ENCODE measurements at regions not wholly inside any gene's neighbourhood (a gene's known extent, or its start where the extent isn't known, plus 50 kb on each side); places are given as distances from the start of the nearest gene placed in this dataset.

- no peaks in the 10 kb centered on the region for H3K4me1 ChIP-seq
- ChIA-PET CTCF (interaction anchor here (0.8 to 0.9 kb wide), 2 partner anchors 9 to 13 kb away, joined by 3 to 4 read pairs; no protein-coding TSS in a partner anchor), POLR2A (no interaction called here)
- no peak for TF ChIP-seq RCOR1 (IDR thresholded peaks at IDR 0.05; ENCODE audit: low read depth, low read length)
- TF ChIP-seq ZFP36 (IDR thresholded peaks at IDR 0.05; ENCODE audit: borderline replicate concordance, partially characterized antibody): no peak
- no peak for TF ChIP-seq HOXB5 (CRISPR knock-in tag; IDR thresholded peaks at IDR 0.05)
- TF ChIP-seq CHD2 (IDR thresholded peaks at IDR 0.05; ENCODE audit: low read length, partially characterized antibody): no peak
- TF ChIP-seq KDM1A (IDR thresholded peaks at IDR 0.05; ENCODE audit: low read depth): no peak
- no peak for TF ChIP-seq ZSCAN20 (CRISPR knock-in tag; IDR thresholded peaks at IDR 0.05)
- no peak for TF ChIP-seq JUNB (IDR thresholded peaks at IDR 0.05)
- TF ChIP-seq CEBPB (IDR thresholded peaks at IDR 0.05): no peak
- TF ChIP-seq NFE2L2 (conservative IDR thresholded peaks at IDR 0.05; ENCODE audit: low read length): no peak
- no peak for FAIRE-seq
- peaks cover 18% of the 10 kb centered on the region; the same call in 2 of the 3 replicates for H3K9me3 ChIP-seq
- ATAC-seq: no peak
- no peak for DNase-seq (ENCODE audit: low read depth in 1 of 2, low spot score in 1 of 2)
- 87% methylated on average over 3 of the region's 3 CpGs for WGBS (ENCODE audit: missing lambda C conversion rate)
- H3K4me2 ChIP-seq: no peak overlapping the region
- no peak overlapping the region for H3K4me3 ChIP-seq
- H3K27ac ChIP-seq: no peak overlapping the region
Measured at GRCh38 chr1:212533148-212533517, 75.4 kb upstream of the ATF3 start.

- Histone ChIP-seq H3K4me3 (no peak overlapping the region), H3K4me1 (no peaks in the 10 kb centered on the region), H3K4me2 (no peak overlapping the region), H3K9me3 (peaks cover 18% of the 10 kb centered on the region; the same call in 2 of the 3 replicates), H3K27ac (no peak overlapping the region)
- 82% methylated on average over 6 of the region's 6 CpGs for WGBS (ENCODE audit: missing lambda C conversion rate)
- no peak for FAIRE-seq
- TF ChIP-seq PHF8 (IDR thresholded peaks at IDR 0.05; ENCODE audit: borderline replicate concordance, low read depth): no peak
- no peak for TF ChIP-seq CBX8 (IDR thresholded peaks at IDR 0.05)
- TF ChIP-seq HES2 (IDR thresholded peaks at IDR 0.05): no peak
- no peak for TF ChIP-seq JUNB (IDR thresholded peaks at IDR 0.05)
- TF ChIP-seq KDM5A (IDR thresholded peaks at IDR 0.05): no peak
- no peak for TF ChIP-seq BCL3 (IDR thresholded peaks at IDR 0.05)
- TF ChIP-seq RNF2 (IDR thresholded peaks at IDR 0.05; ENCODE audit: borderline replicate concordance, low read depth): no peak
- TF ChIP-seq EHMT2 (IDR thresholded peaks at IDR 0.05; ENCODE audit: low read depth): no peak
- no peak for TF ChIP-seq NFE2L2 (conservative IDR thresholded peaks at IDR 0.05; ENCODE audit: low read length)
- no peak for TF ChIP-seq TFCP2L1 (CRISPR knock-in tag; IDR thresholded peaks at IDR 0.05)
- no peak for TF ChIP-seq ZFP36 (IDR thresholded peaks at IDR 0.05; ENCODE audit: borderline replicate concordance, partially characterized antibody)
- TF ChIP-seq FOSB (CRISPR knock-in tag; IDR thresholded peaks at IDR 0.05): no peak
- no peak for TF ChIP-seq ELK1 (IDR thresholded peaks at IDR 0.05; ENCODE audit: low read depth, low read length)
- TF ChIP-seq ZNF302 (CRISPR knock-in tag; IDR thresholded peaks at IDR 0.05): no peak
- no peak for DNase-seq (ENCODE audit: low read depth in 1 of 2, low spot score in 1 of 2)
- POLR2A ChIA-PET: no interaction called here
- ATAC-seq: no peak
- CTCF ChIA-PET: no interaction called here
Measured at GRCh38 chr1:212536586-212536985, 72.0 kb upstream of the ATF3 start.

- CTCF ChIA-PET: interaction anchor here (0.6 to 1.7 kb wide), 3 partner anchors 15 to 61 kb away, joined by 3 to 4 read pairs (median 4); no protein-coding TSS in a partner anchor
- DNase-seq (ENCODE audit: low read depth in 1 of 2, low spot score in 1 of 2) (no peak), FAIRE-seq (no peak), ATAC-seq (no peak)
- H3K4me2 ChIP-seq: no peak overlapping the region
- no peak overlapping the region for H3K27ac ChIP-seq
- POLR2A ChIA-PET: no interaction called here
- 30% methylated on average over 1 of the region's 1 CpG for WGBS (ENCODE audit: missing lambda C conversion rate)
- H3K4me3 ChIP-seq: no peak overlapping the region
- no peaks in the 10 kb centered on the region for H3K4me1 ChIP-seq
- H3K9me3 ChIP-seq: peaks cover 18% of the 10 kb centered on the region; the same call in 2 of the 3 replicates
- no peak for TF ChIP-seq E2F6 (IDR thresholded peaks at IDR 0.05; ENCODE audit: borderline replicate concordance, low read depth)
- no peak for TF ChIP-seq ZNF302 (CRISPR knock-in tag; IDR thresholded peaks at IDR 0.05)
- no peak for TF ChIP-seq PHF8 (IDR thresholded peaks at IDR 0.05; ENCODE audit: borderline replicate concordance, low read depth)
- no peak for TF ChIP-seq RNF2 (IDR thresholded peaks at IDR 0.05; ENCODE audit: borderline replicate concordance, low read depth)
- TF ChIP-seq MAX (IDR thresholded peaks at IDR 0.05): no peak
- no peak for TF ChIP-seq USF2 (IDR thresholded peaks at IDR 0.05)
- TF ChIP-seq EHF (CRISPR knock-in tag; IDR thresholded peaks at IDR 0.05): no peak
- TF ChIP-seq CTCF (IDR thresholded peaks at IDR 0.05): no peak
- no peak for TF ChIP-seq HDAC2 (IDR thresholded peaks at IDR 0.05)
- TF ChIP-seq EHMT2 (IDR thresholded peaks at IDR 0.05; ENCODE audit: low read depth): no peak
- no peak for TF ChIP-seq HOXB5 (CRISPR knock-in tag; IDR thresholded peaks at IDR 0.05)
- TF ChIP-seq FOXS1 (CRISPR knock-in tag; IDR thresholded peaks at IDR 0.05): no peak
- TF ChIP-seq HOXB13 (CRISPR knock-in tag; IDR thresholded peaks at IDR 0.05; ENCODE audit: low read depth): no peak
- TF ChIP-seq RARB (CRISPR knock-in tag; IDR thresholded peaks at IDR 0.05): no peak
- TF ChIP-seq SMC3 (IDR thresholded peaks at IDR 0.05): no peak
Measured at GRCh38 chr1:212537610-212538009, 71.0 kb upstream of the ATF3 start.

Measured in A549 (cell line).